ENCODE measurements at regions not wholly inside any gene's neighbourhood (a gene's known extent, or its start where the extent isn't known, plus 50 kb on each side); places are given as distances from the start of the nearest gene placed in this dataset.

DNA sequence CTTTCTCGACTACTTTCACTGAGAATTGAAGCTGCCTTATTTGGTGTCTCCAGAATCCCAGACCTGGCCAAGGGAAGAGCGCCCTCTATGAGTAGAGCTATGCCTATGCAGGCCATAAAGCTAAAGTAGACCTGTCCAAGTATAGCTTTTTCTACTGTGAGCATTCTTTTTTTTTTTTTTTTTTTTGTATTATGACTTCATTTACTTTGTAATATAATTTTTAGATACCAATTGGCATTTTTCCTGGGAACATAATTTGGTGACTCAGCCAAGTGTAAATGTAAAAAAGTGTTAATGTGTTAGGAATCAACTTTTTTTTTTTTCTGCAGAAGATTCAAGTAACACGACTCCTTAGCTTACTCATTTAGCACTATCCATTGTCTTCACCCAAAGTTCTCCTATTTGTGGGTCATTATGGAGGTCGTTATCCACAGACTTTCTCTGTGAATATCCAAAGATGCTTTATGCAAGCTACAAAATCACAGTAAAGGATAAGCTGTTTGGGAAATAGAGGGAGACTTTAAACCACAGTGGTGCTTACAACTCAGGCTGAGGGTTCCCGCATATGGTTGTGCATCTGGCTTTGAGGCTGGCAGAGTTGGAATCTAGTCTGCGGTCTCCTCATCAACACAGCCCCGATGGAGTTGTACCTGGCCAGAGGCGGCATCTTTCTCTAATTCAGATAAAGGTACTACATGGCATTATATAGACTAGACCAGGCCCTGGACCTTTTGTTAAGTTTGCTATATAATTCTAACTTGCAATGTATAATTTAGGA lies 1040.2 kb upstream of the SORCS1 start:
- Mint-ChIP-seq H3K4me1 (ENCODE audit: insufficient read depth, unreplicated experiment) (no peaks in the 10 kb centered on the region), H3K27ac (ENCODE audit: low read depth, unreplicated experiment) (no peak overlapping the region), H3K36me3 (ENCODE audit: insufficient read depth, unreplicated experiment) (no peaks in the 10 kb centered on the region), H3K4me3 (ENCODE audit: unreplicated experiment) (no peak overlapping the region), H3K27me3 (ENCODE audit: insufficient read depth, unreplicated experiment) (no peaks in the 10 kb centered on the region), H3K9me3 (ENCODE audit: unreplicated experiment) (no peaks in the 10 kb centered on the region)
- no TSS peak for BruUV-seq (replicated peaks)
- intact Hi-C loops (cut with micrococcal nuclease): loop anchor here (1.0 to 10.0 kb wide), 7 partner anchors 290 to 1497 kb away; partner anchors contain the start of gene SORCS1
- TF ChIP-seq, protein P1, sequence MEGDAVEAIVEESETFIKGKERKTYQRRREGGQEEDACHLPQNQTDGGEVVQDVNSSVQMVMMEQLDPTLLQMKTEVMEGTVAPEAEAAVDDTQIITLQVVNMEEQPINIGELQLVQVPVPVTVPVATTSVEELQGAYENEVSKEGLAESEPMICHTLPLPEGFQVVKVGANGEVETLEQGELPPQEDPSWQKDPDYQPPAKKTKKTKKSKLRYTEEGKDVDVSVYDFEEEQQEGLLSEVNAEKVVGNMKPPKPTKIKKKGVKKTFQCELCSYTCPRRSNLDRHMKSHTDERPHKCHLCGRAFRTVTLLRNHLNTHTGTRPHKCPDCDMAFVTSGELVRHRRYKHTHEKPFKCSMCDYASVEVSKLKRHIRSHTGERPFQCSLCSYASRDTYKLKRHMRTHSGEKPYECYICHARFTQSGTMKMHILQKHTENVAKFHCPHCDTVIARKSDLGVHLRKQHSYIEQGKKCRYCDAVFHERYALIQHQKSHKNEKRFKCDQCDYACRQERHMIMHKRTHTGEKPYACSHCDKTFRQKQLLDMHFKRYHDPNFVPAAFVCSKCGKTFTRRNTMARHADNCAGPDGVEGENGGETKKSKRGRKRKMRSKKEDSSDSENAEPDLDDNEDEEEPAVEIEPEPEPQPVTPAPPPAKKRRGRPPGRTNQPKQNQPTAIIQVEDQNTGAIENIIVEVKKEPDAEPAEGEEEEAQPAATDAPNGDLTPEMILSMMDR (IDR thresholded peaks at IDR 0.05; ENCODE audit: unreplicated experiment): peak; percentile 75
- ChIA-PET POLR2A (interaction anchor here (1.4 kb wide), 1 partner anchor 795 kb away, joined by 3 read pairs; no protein-coding TSS in a partner anchor), CTCF (interaction anchor here (0.5 to 3.9 kb wide), 58 partner anchors 10 to 1580 kb away, joined by 3 to 44 read pairs (median 4); no protein-coding TSS in a partner anchor)
- peak; percentile 59 for DNase-seq (ENCODE audit: unreplicated experiment)

DNA sequence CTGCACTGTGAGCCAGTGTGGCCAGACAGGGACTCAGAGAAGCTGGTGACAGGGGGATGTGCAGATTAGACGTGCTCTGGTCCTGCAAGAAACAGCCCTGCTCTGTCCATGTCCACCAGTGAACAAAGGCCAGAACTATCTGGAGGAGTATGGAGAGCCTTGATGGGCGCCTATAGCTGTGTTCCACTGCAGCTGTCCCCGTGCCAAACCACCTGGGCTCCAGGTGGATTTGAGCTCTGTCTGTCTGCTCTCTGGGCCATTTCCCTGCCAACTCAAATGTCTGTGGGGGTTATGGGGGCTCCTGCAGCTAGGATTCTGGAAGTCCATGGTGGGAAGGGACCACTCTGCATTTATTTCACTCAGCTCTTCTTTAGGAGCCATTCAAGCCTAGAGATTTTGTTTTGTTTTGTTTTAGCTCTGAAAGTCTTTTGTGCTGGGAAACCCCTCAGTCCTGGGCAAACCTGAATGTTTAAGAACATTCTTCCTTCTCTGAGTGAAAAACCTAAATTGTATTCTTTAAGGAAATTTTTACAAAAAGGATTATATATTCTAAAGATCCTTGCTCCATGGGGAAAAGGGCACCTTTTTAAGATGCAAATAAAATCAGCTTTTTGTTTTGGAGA lies 1039.5 kb upstream of the SORCS1 start:
- no peaks in the 10 kb centered on the region for H3K36me3 Mint-ChIP-seq (ENCODE audit: insufficient read depth, unreplicated experiment)
- intact Hi-C loops (cut with micrococcal nuclease): loop anchor here (1.0 to 10.0 kb wide), 6 partner anchors 289 to 1497 kb away; partner anchors contain the start of gene SORCS1

DNA sequence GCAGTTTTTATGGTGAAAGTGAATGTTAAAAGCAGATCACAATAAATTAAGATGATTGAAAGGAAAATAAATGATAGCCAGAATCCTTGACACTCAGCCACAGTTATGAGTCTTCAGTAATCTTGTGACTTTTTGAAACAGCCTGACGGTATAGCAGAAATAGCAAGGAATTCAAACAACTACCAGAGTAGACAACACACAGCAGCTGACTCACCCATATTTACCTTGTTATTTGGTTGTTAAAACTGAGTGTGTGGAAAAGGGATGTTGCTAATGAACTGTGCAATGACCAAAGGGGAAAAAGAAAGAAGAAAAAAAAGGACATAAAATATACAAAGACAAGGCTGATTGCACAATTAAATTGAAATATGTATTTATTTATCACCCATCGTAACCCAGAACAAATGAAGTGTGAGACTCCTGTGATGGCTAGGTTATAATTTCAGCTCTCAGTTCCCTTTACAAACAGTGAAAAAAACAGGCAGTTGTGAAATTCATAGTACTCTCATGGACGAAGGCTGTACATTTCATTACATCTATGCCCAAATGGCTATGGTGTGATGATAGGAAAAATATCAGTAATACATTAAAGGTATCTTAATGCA lies 1023.0 kb upstream of the SORCS1 start:
- peak overlapping the region; percentile 27 for H3K27ac Mint-ChIP-seq (ENCODE audit: low read depth, unreplicated experiment)
- ChIA-PET CTCF (interaction anchor here (0.7 to 0.9 kb wide), 2 partner anchors 18 to 777 kb away, joined by 3 read pairs; no protein-coding TSS in a partner anchor), POLR2A (no interaction called here)
- no peak overlapping the region for H3K4me3 Mint-ChIP-seq (ENCODE audit: unreplicated experiment)
- H3K4me1 Mint-ChIP-seq (ENCODE audit: insufficient read depth, unreplicated experiment): peaks cover 6% of the 10 kb centered on the region
- intact Hi-C loops (cut with micrococcal nuclease): no loop called here
- no peak for DNase-seq (ENCODE audit: unreplicated experiment)
- H3K9me3 Mint-ChIP-seq (ENCODE audit: unreplicated experiment): no peaks in the 10 kb centered on the region
- BruUV-seq (replicated peaks): no TSS peak
- TF ChIP-seq, protein P1 (IDR thresholded peaks at IDR 0.05; ENCODE audit: unreplicated experiment): no peak
- no peaks in the 10 kb centered on the region for H3K36me3 Mint-ChIP-seq (ENCODE audit: insufficient read depth, unreplicated experiment)
- H3K27me3 Mint-ChIP-seq (ENCODE audit: insufficient read depth, unreplicated experiment): no peaks in the 10 kb centered on the region

More for the DNA sequence above, 1039.5 kb upstream of the SORCS1 start:
- Mint-ChIP-seq H3K4me1 (ENCODE audit: insufficient read depth, unreplicated experiment) (no peaks in the 10 kb centered on the region), H3K27me3 (ENCODE audit: insufficient read depth, unreplicated experiment) (no peaks in the 10 kb centered on the region), H3K27ac (ENCODE audit: low read depth, unreplicated experiment) (no peak overlapping the region), H3K4me3 (ENCODE audit: unreplicated experiment) (no peak overlapping the region), H3K9me3 (ENCODE audit: unreplicated experiment) (no peaks in the 10 kb centered on the region)
- no peak for DNase-seq (ENCODE audit: unreplicated experiment)
- no TSS peak for BruUV-seq (replicated peaks)
- POLR2A ChIA-PET: interaction anchor here (1.4 kb wide), 1 partner anchor 795 kb away, joined by 3 read pairs; no protein-coding TSS in a partner anchor
- TF ChIP-seq, protein P1 (IDR thresholded peaks at IDR 0.05; ENCODE audit: unreplicated experiment): no peak
- CTCF ChIA-PET: interaction anchor here (0.5 to 3.9 kb wide), 52 partner anchors 10 to 1579 kb away, joined by 3 to 44 read pairs (median 4); no protein-coding TSS in a partner anchor

DNA sequence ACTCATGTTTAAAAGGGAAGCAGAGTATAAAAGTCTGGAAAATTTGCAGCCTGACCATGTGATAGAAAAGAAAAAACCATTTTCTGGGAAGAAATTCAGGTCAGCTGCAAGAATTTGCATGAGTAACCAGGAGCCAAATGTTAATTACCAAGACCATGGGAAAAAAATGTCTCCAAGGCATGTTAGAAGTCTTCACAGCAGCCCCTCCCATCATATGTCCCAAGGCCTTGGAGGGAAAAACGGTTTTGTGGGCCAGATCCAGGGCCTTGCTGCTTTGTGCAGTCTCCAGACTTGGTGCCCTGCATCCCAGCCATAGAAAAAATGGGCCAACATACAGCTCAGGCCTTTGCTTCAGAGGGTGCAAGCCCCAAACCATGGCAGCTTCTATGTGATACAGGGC lies 1019.6 kb upstream of the SORCS1 start:
- ChIA-PET CTCF (interaction anchor here (1.0 to 1.7 kb wide), 2 partner anchors 18 to 20 kb away, joined by 3 to 5 read pairs; no protein-coding TSS in a partner anchor), POLR2A (interaction anchor here (0.6 kb wide), 1 partner anchor 1375 kb away, joined by 3 read pairs; no protein-coding TSS in a partner anchor)
- H3K27ac Mint-ChIP-seq (ENCODE audit: low read depth, unreplicated experiment): no peak overlapping the region
- no TSS peak for BruUV-seq (replicated peaks)
- intact Hi-C loops (cut with micrococcal nuclease): no loop called here
- no peaks in the 10 kb centered on the region for H3K9me3 Mint-ChIP-seq (ENCODE audit: unreplicated experiment)
- TF ChIP-seq, protein P1 (IDR thresholded peaks at IDR 0.05; ENCODE audit: unreplicated experiment): no peak
- peaks cover 6% of the 10 kb centered on the region for H3K4me1 Mint-ChIP-seq (ENCODE audit: insufficient read depth, unreplicated experiment)
- DNase-seq (ENCODE audit: unreplicated experiment): no peak
- no peaks in the 10 kb centered on the region for H3K36me3 Mint-ChIP-seq (ENCODE audit: insufficient read depth, unreplicated experiment)
- H3K27me3 Mint-ChIP-seq (ENCODE audit: insufficient read depth, unreplicated experiment): no peaks in the 10 kb centered on the region
- H3K4me3 Mint-ChIP-seq (ENCODE audit: unreplicated experiment): no peak overlapping the region

Data from MCF 10A (cell line).